B cell (primary cell): ENCODE measurements at regions not wholly inside any gene's neighbourhood (a gene's known extent, or its start where the extent isn't known, plus 50 kb on each side); places are given as distances from the start of the nearest gene placed in this dataset.

Source experiments
- ATAC-seq: fragments of 200-7000 bp; cut with Tn5 transposase; one replicate; pipeline ENCODE4 v1.10.0; 2021; ENCODE audit warnings: low read depth, mild to moderate bottlenecking, moderate number of reproducible peaks, moderate library complexity
- CTCF ChIA-PET: fragments of 350-600 bp; sonication (Branson Sonifier 250); formaldehyde crosslinking; loops from one replicate; lab custom pipeline; 2021; ENCODE audit warnings: antibody characterized with exemption, inconsistent platforms; lab: Charles Lee
- POLR2A ChIA-PET: fragments of 350-600 bp; sonication (Branson Sonifier 250); formaldehyde crosslinking; loops from one replicate; lab custom pipeline; 2021; ENCODE audit warnings: antibody characterized with exemption; lab: Charles Lee
- DNase-seq: peaks from one replicate; pipeline ENCODE4 v3.0.0; 2013
- H2AFZ ChIP-seq: 2 replicates; pipeline ENCODE4 v1.6.1; 2012; ENCODE audit warnings: mild to moderate bottlenecking, low read depth, low read length; ENCODE audit not compliant: insufficient read depth, poor library complexity, severe bottlenecking
- H3K27ac ChIP-seq, 2 donors: 1 replicate in 1 of 2; 2 replicates in 1 of 2; pipeline ENCODE4 v1.5.1; 2012 to 2013; ENCODE audit warnings: low read length in 2 of 2, mild to moderate bottlenecking in 2 of 2, moderate library complexity in 1 of 2
- H3K27me3 ChIP-seq, 4 experiments: fragments of 200-600 bp in 1 of 4; sonication (generic) in 1 of 4; replicated peaks in 1 of 4; 1 replicate in 2 of 4; 2 replicates in 2 of 4; pipeline versions ENCODE4 v1.6.1 to v1.7.0; 2013 to 2016; ENCODE audit warnings: low read length in 3 of 4, mild to moderate bottlenecking in 2 of 4, mixed read lengths in 1 of 4, moderate library complexity in 1 of 4; ENCODE audit not compliant: insufficient read depth in 4 of 4, control insufficient read depth in 3 of 4; ENCODE audit errors: control extremely low read depth in 1 of 4
- H3K36me3 ChIP-seq, 2 experiments: replicated peaks in 1 of 2; 1 replicate in 1 of 2; 2 replicates in 1 of 2; pipeline versions ENCODE4 v1.6.1 to v1.7.1; 2013; ENCODE audit warnings: low read length in 1 of 2; ENCODE audit not compliant: insufficient read depth in 2 of 2, control insufficient read depth in 1 of 2; ENCODE audit errors: control extremely low read depth in 1 of 2, extremely low read depth in 1 of 2
- H3K4me1 ChIP-seq, 2 donors: fragments of 200-600 bp in 1 of 2; sonication (generic) in 1 of 2; 1 replicate in 1 of 2; 2 replicates in 1 of 2; pipeline versions ENCODE4 v1.5.1 to v1.6.1; 2013 to 2017; ENCODE audit warnings: low read length in 2 of 2; ENCODE audit not compliant: control insufficient read depth in 2 of 2, insufficient read depth in 2 of 2
- H3K4me2 ChIP-seq: replicated peaks from 2 replicates; pipeline ENCODE3; 2012; ENCODE audit warnings: mild to moderate bottlenecking, low read depth, low read length; ENCODE audit not compliant: poor library complexity, severe bottlenecking
- H3K4me3 ChIP-seq, 5 experiments: fragments of 200-600 bp in 1 of 5; sonication (generic) in 1 of 5; 1 replicate in 3 of 5; 2 replicates in 2 of 5; pipeline versions ENCODE4 v1.5.1 to v1.7.0; 2011 to 2016; ENCODE audit warnings: low read length in 4 of 5, mild to moderate bottlenecking in 4 of 5, low read depth in 2 of 5, control low read depth in 1 of 5, moderate library complexity in 1 of 5; ENCODE audit not compliant: insufficient read depth in 1 of 5; ENCODE audit errors: control extremely low read depth in 1 of 5, extremely low read depth in 1 of 5
- H3K79me2 ChIP-seq: fragments of 200-600 bp; sonication (generic); one replicate; pipeline ENCODE4 v1.6.0; 2016; ENCODE audit warnings: low read length; ENCODE audit not compliant: control insufficient read depth, insufficient read depth
- H3K9ac ChIP-seq: fragments of 200-600 bp; sonication (generic); 2 replicates; pipeline ENCODE4 v1.6.1; 2017; ENCODE audit warnings: mild to moderate bottlenecking, low read length, moderate library complexity
- H3K9me3 ChIP-seq, 3 donors: one replicate each; pipeline versions ENCODE4 v1.6.1 to v1.7.1; 2013; ENCODE audit warnings: low read length in 2 of 3; ENCODE audit not compliant: control insufficient read depth in 2 of 3, insufficient read depth in 1 of 3; ENCODE audit errors: control extremely low read depth in 1 of 3
- H4K20me1 ChIP-seq: 2 replicates; pipeline ENCODE4 v1.6.0; 2012; ENCODE audit warnings: mild to moderate bottlenecking, low read length; ENCODE audit not compliant: insufficient read depth, control insufficient read depth, poor library complexity, severe bottlenecking
- H3K27ac Mint-ChIP-seq: one replicate; pipeline ENCODE4 v1.8.0; 2021; ENCODE audit warnings: mixed read lengths
- H3K27me3 Mint-ChIP-seq: one replicate; pipeline ENCODE4 v1.8.0; 2021; ENCODE audit warnings: mixed read lengths
- H3K4me1 Mint-ChIP-seq: one replicate; pipeline ENCODE4 v1.8.0; 2021; ENCODE audit warnings: mixed read lengths
- H3K4me3 Mint-ChIP-seq: one replicate; pipeline ENCODE4 v1.8.0; 2021; ENCODE audit warnings: mixed read lengths
- H3K9me3 Mint-ChIP-seq: one replicate; pipeline ENCODE4 v1.8.0; 2022; ENCODE audit warnings: mixed read lengths; ENCODE audit not compliant: insufficient read depth
- EZH2 ChIP-seq: IDR thresholded peaks from 2 replicates; pipeline ENCODE4 v1.6.1; 2012; ENCODE audit warnings: borderline replicate concordance, low read depth, mild to moderate bottlenecking, moderate library complexity, low read length; ENCODE audit not compliant: insufficient read depth, poor library complexity, severe bottlenecking
- WGBS: methylation state at CpG from one replicate; pipeline ENCODE4 v1.1.5; 2013; ENCODE audit warnings: missing lambda C conversion rate; ENCODE audit not compliant: insufficient coverage; 5-methylcytosine and 5-hydroxymethylcytosine counted together
- intact Hi-C: fragments of 100-400 bp; cut with micrococcal nuclease; formaldehyde crosslinking; loops from one replicate; pipeline ENCODE4 v1.10.0; 2022
- TF ChIP-seq, protein P1 (sequence below): fragments of 200-600 bp; IDR thresholded peaks from one replicate; pipeline ENCODE4 v1.8.0; 2022; ENCODE audit warnings: antibody characterized with exemption, mild to moderate bottlenecking

DNA sequence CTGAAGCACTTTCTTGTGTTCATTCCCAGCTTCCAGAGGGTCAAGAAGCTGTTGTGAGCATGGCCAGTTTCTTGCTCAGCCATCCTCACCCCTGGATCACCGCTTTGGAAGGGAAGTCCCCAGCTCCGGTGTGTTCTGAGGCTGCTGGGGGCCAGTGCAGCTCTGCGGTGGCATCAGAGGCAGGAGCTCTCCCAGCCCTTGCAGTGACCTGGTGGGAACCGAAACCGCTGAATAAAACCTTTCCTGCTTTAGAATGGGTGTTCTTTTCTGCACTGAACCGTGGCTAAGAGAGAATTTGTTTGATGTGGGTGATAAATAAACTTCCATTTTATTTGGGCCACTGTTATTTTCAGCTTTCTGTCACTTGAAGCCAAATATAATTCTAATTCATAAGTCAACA lies 450.9 kb upstream of the VSTM2A start:
- no peaks in the 10 kb centered on the region for H4K20me1 ChIP-seq
- H3K27ac Mint-ChIP-seq: no peak overlapping the region
- no peaks in the 10 kb centered on the region for H3K4me1 Mint-ChIP-seq
- ChIA-PET POLR2A (no interaction called here), CTCF (no interaction called here)
- WGBS: 75% methylated on average over 6 of the region's 6 CpGs
- no peak overlapping the region for H3K4me3 ChIP-seq
- TF ChIP-seq, protein P1, sequence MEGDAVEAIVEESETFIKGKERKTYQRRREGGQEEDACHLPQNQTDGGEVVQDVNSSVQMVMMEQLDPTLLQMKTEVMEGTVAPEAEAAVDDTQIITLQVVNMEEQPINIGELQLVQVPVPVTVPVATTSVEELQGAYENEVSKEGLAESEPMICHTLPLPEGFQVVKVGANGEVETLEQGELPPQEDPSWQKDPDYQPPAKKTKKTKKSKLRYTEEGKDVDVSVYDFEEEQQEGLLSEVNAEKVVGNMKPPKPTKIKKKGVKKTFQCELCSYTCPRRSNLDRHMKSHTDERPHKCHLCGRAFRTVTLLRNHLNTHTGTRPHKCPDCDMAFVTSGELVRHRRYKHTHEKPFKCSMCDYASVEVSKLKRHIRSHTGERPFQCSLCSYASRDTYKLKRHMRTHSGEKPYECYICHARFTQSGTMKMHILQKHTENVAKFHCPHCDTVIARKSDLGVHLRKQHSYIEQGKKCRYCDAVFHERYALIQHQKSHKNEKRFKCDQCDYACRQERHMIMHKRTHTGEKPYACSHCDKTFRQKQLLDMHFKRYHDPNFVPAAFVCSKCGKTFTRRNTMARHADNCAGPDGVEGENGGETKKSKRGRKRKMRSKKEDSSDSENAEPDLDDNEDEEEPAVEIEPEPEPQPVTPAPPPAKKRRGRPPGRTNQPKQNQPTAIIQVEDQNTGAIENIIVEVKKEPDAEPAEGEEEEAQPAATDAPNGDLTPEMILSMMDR: no peak
- no peak for TF ChIP-seq EZH2
- no peaks in the 10 kb centered on the region for H3K36me3 ChIP-seq
- H3K27me3 Mint-ChIP-seq: no peaks in the 10 kb centered on the region
- no peaks in the 10 kb centered on the region for H3K4me1 ChIP-seq
- H3K9me3 ChIP-seq: peaks cover 0 to 6% (median 3%) of the 10 kb centered on the region in 3 donors
- H3K9me3 Mint-ChIP-seq: peaks cover 3% of the 10 kb centered on the region
- DNase-seq: no peak
- no peaks in the 10 kb centered on the region for H3K79me2 ChIP-seq
- no peak for ATAC-seq
- intact Hi-C loops: no loop called here
- H3K4me2 ChIP-seq: no peak overlapping the region
- H3K9ac ChIP-seq: no peak overlapping the region
- H3K4me3 Mint-ChIP-seq: no peak overlapping the region
- H3K27ac ChIP-seq: no peak overlapping the region
- H3K27me3 ChIP-seq: no peaks in the 10 kb centered on the region
- no peak overlapping the region for H2AFZ ChIP-seq

- CTCF ChIA-PET: no interaction called here
- Histone ChIP-seq H4K20me1 (no peaks in the 10 kb centered on the region), H3K27ac (no peak overlapping the region), H3K9ac (no peak overlapping the region), H3K36me3 (no peaks in the 10 kb centered on the region), H3K4me3 (no peak overlapping the region), H3K9me3 (peaks cover 0 to 2% (median 0%) of the 10 kb centered on the region in 3 donors), H3K4me1 (no peaks in the 10 kb centered on the region), H3K4me2 (no peak overlapping the region), H3K79me2 (no peaks in the 10 kb centered on the region), H3K27me3 (no peaks in the 10 kb centered on the region), H2AFZ (no peak overlapping the region)
- no CpG with 5 or more reads among the region's 1 CpG for WGBS
- no peak for TF ChIP-seq EZH2
- TF ChIP-seq, protein P1: no peak
- POLR2A ChIA-PET: no interaction called here
- H3K4me3 Mint-ChIP-seq: no peak overlapping the region
- no peak for ATAC-seq
- no peaks in the 10 kb centered on the region for H3K4me1 Mint-ChIP-seq
- no peak overlapping the region for H3K27ac Mint-ChIP-seq
- no peak for DNase-seq
- intact Hi-C loops: no loop called here
- H3K9me3 Mint-ChIP-seq: peaks cover 3% of the 10 kb centered on the region
- no peaks in the 10 kb centered on the region for H3K27me3 Mint-ChIP-seq
Measured at GRCh38 chr7:54097886-54098285, 444.3 kb upstream of the VSTM2A start.
